Vagina (tissue), 2 donors: ENCODE measurements at regions not wholly inside any gene's neighbourhood (a gene's known extent, or its start where the extent isn't known, plus 50 kb on each side); places are given as distances from the start of the nearest gene placed in this dataset.

Experiments used
- CTCF ChIP-seq, 3 experiments: fragments of 450-650 bp in 2 of 3; fragments of 200-600 bp in 1 of 3; sonication (generic) in 1 of 3; IDR thresholded peaks; one replicate each; pipeline ENCODE4 v1.5.1; 2017 to 2019; ENCODE audit warnings: antibody characterized with exemption in 3 of 3, mild to moderate bottlenecking in 2 of 3, moderate library complexity in 2 of 3
- POLR2A ChIP-seq, 2 donors: fragments of 450-650 bp; IDR thresholded peaks; one replicate each; pipeline ENCODE4 v1.6.1; 2017; ENCODE audit warnings: antibody characterized with exemption in 2 of 2, mild to moderate bottlenecking in 2 of 2, moderate library complexity in 2 of 2
- POLR2AphosphoS5 ChIP-seq, 2 donors: sonication (generic); formaldehyde crosslinking; IDR thresholded peaks; one replicate each; pipeline ENCODE4 v1.9.0; 2017; ENCODE audit warnings: antibody characterized with exemption in 2 of 2, mild to moderate bottlenecking in 2 of 2, low read depth in 1 of 2; ENCODE audit not compliant: insufficient read depth in 1 of 2

GRCh38 chr12:33663000-33663654, 223.5 kb upstream of the SYT10 start:
- no peak for TF ChIP-seq CTCF (IDR thresholded peaks at IDR 0.05)
- TF ChIP-seq POLR2A (IDR thresholded peaks at IDR 0.05) = no peak
- TF ChIP-seq POLR2AphosphoS5 (IDR thresholded peaks at IDR 0.05; ENCODE audit: insufficient read depth in 1 of 2, low read depth in 1 of 2) = no peak
